WTC11 (cell line): ENCODE measurements at regions not wholly inside any gene's neighbourhood (a gene's known extent, or its start where the extent isn't known, plus 50 kb on each side); places are given as distances from the start of the nearest gene placed in this dataset.

ENCODE experiments used
- ATAC-seq: fragments of 200-7000 bp; cut with Tn5 transposase; 2 replicates; pipeline ENCODE4 v1.10.0; 2021; ENCODE audit warnings: mild to moderate bottlenecking, moderate library complexity
- CTCF ChIA-PET: fragments of 300-600 bp; sonication (Branson Sonifier 250); formaldehyde crosslinking; loops from one replicate; lab custom pipeline; 2021; ENCODE audit warnings: antibody characterized with exemption; lab: Charles Lee
- POLR2A ChIA-PET: fragments of 350-600 bp; sonication (Branson Sonifier 250); formaldehyde crosslinking; loops from one replicate; lab custom pipeline; 2021; ENCODE audit warnings: antibody characterized with exemption; lab: Charles Lee
- DNase-seq: peaks from one replicate; pipeline ENCODE4 v3.0.0; 2021; ENCODE audit warnings: low spot score
- H3K27ac Mint-ChIP-seq: 2 replicates; pipeline ENCODE4 v1.8.0; 2021; ENCODE audit warnings: mixed read lengths
- H3K27me3 Mint-ChIP-seq: 2 replicates; pipeline ENCODE4 v1.8.0; 2021; ENCODE audit warnings: low read depth, mild to moderate bottlenecking, moderate library complexity, mixed read lengths
- H3K36me3 Mint-ChIP-seq: 2 replicates; pipeline ENCODE4 v1.8.0; 2021; ENCODE audit warnings: mixed read lengths
- H3K4me1 Mint-ChIP-seq: 2 replicates; pipeline ENCODE4 v1.8.0; 2022; ENCODE audit warnings: mixed read lengths
- H3K4me3 Mint-ChIP-seq: 2 replicates; pipeline ENCODE4 v1.8.0; 2021; ENCODE audit warnings: mild to moderate bottlenecking, moderate library complexity, mixed read lengths
- H3K9me3 Mint-ChIP-seq: 2 replicates; pipeline ENCODE4 v1.8.0; 2021; ENCODE audit warnings: mixed read lengths
- ATF2 ChIP-seq: sonication (generic); formaldehyde crosslinking; IDR thresholded peaks from 2 replicates; pipeline ENCODE4 v1.8.1; 2022; ENCODE audit warnings: low read depth, missing genetic modification reagents, borderline replicate concordance
- ATF3 ChIP-seq: sonication (generic); formaldehyde crosslinking; conservative IDR thresholded peaks from 2 replicates; pipeline ENCODE4 v1.8.1; 2022; ENCODE audit warnings: mild to moderate bottlenecking, missing genetic modification reagents
- CREM ChIP-seq: sonication (generic); formaldehyde crosslinking; IDR thresholded peaks from 2 replicates; pipeline ENCODE4 v1.8.1; 2022; ENCODE audit warnings: mild to moderate bottlenecking, missing genetic modification reagents, moderate library complexity
- ERG ChIP-seq: fragments of 250-450 bp; sonication (Bioruptor Pico); IDR thresholded peaks from 2 replicates; pipeline ENCODE4 v1.8.0; 2021; ENCODE audit warnings: mild to moderate bottlenecking
- GABPB1 ChIP-seq: sonication (generic); formaldehyde crosslinking; IDR thresholded peaks from 2 replicates; pipeline ENCODE4 v1.8.1; 2023; ENCODE audit warnings: mild to moderate bottlenecking, missing genetic modification reagents
- GTF2I ChIP-seq: fragments of 250-450 bp; sonication (Bioruptor Pico); conservative IDR thresholded peaks from 2 replicates; pipeline ENCODE4 v1.4.0; 2021; ENCODE audit warnings: mild to moderate bottlenecking
- KAT7 ChIP-seq: sonication (generic); formaldehyde crosslinking; IDR thresholded peaks from 2 replicates; pipeline ENCODE4 v1.8.1; 2023; ENCODE audit warnings: missing genetic modification reagents, mild to moderate bottlenecking, borderline replicate concordance
- MAX ChIP-seq: sonication (generic); formaldehyde crosslinking; IDR thresholded peaks from 2 replicates; pipeline ENCODE4 v1.8.0; 2022; ENCODE audit warnings: mild to moderate bottlenecking, missing genetic modification reagents
- MXD4 ChIP-seq: fragments of 250-450 bp; sonication (Bioruptor Pico); IDR thresholded peaks from 2 replicates; pipeline ENCODE4 v1.8.0; 2021; ENCODE audit warnings: mild to moderate bottlenecking, moderate library complexity, borderline replicate concordance
- MYBL2 ChIP-seq: sonication (generic); formaldehyde crosslinking; IDR thresholded peaks from 2 replicates; pipeline ENCODE4 v1.8.1; 2023; ENCODE audit warnings: mild to moderate bottlenecking, moderate library complexity, missing genetic modification reagents
- PRDM15 ChIP-seq: sonication (generic); formaldehyde crosslinking; IDR thresholded peaks from 2 replicates; pipeline ENCODE4 v1.8.0; 2022; ENCODE audit warnings: missing genetic modification reagents
- SOX15 ChIP-seq: fragments of 250-450 bp; sonication (Bioruptor Pico); IDR thresholded peaks from 2 replicates; pipeline ENCODE4 v1.9.0; 2021; ENCODE audit warnings: mild to moderate bottlenecking
- TCF7 ChIP-seq: sonication (generic); formaldehyde crosslinking; IDR thresholded peaks from 2 replicates; pipeline ENCODE4 v1.8.0; 2022; ENCODE audit warnings: mild to moderate bottlenecking, low read depth, missing genetic modification reagents, moderate library complexity
- TEAD4 ChIP-seq: sonication (generic); formaldehyde crosslinking; IDR thresholded peaks from 2 replicates; pipeline ENCODE4 v1.8.0; 2022; ENCODE audit warnings: mild to moderate bottlenecking, missing genetic modification reagents
- ZNF232 ChIP-seq: sonication (generic); formaldehyde crosslinking; IDR thresholded peaks from 2 replicates; pipeline ENCODE4 v1.8.0; 2022; ENCODE audit warnings: mild to moderate bottlenecking, missing genetic modification reagents
- ZNF263 ChIP-seq: sonication (generic); formaldehyde crosslinking; IDR thresholded peaks from 2 replicates; pipeline ENCODE4 v1.8.1; 2022; ENCODE audit warnings: low read depth, mild to moderate bottlenecking, moderate library complexity, missing genetic modification reagents
- ZNF281 ChIP-seq: sonication (generic); formaldehyde crosslinking; IDR thresholded peaks from 2 replicates; pipeline ENCODE4 v1.8.0; 2023; ENCODE audit warnings: mild to moderate bottlenecking, missing genetic modification reagents
- ZNF396 ChIP-seq: fragments of 250-450 bp; sonication (Bioruptor Pico); IDR thresholded peaks from 2 replicates; pipeline ENCODE4 v1.8.0; 2021; ENCODE audit warnings: mild to moderate bottlenecking, moderate library complexity, borderline replicate concordance
- ZNF423 ChIP-seq: fragments of 250-450 bp; sonication (Bioruptor Pico); IDR thresholded peaks from 2 replicates; pipeline ENCODE4 v2.1.2; 2022; ENCODE audit warnings: mild to moderate bottlenecking, moderate library complexity
- ZSCAN18 ChIP-seq: fragments of 250-450 bp; sonication (Bioruptor Pico); IDR thresholded peaks from 2 replicates; pipeline ENCODE4 v2.1.2; 2022; ENCODE audit warnings: mild to moderate bottlenecking, moderate library complexity

GRCh38 chr1:198936371-198937083, 297.7 kb downstream of the PTPRC start:
- H3K27ac Mint-ChIP-seq = no peak overlapping the region; the same call in 1 of the 2 replicates
- ChIA-PET CTCF (interaction anchor here (1.5 kb wide), 1 partner anchor 176 kb away, joined by 7 read pairs; no protein-coding TSS in a partner anchor), POLR2A (no interaction called here)
- peaks cover 8% of the 10 kb centered on the region for H3K9me3 Mint-ChIP-seq
- peaks cover 28% of the 10 kb centered on the region for H3K4me1 Mint-ChIP-seq
- H3K36me3 Mint-ChIP-seq = no peaks in the 10 kb centered on the region
- TF ChIP-seq TCF7 (CRISPR knock-in tag) (no peak), MXD4 (CRISPR knock-in tag) (no peak), ERG (CRISPR knock-in tag) (no peak), MYBL2 (CRISPR knock-in tag) (no peak), ZNF396 (CRISPR knock-in tag) (no peak), TEAD4 (CRISPR knock-in tag) (no peak), GABPB1 (no peak), ATF3 (no peak), GTF2I (CRISPR knock-in tag) (no peak), ZNF423 (CRISPR knock-in tag) (no peak), KAT7 (no peak), CREM (CRISPR knock-in tag) (no peak), PRDM15 (no peak), ZNF281 (no peak), ZSCAN18 (CRISPR knock-in tag) (no peak), ATF2 (CRISPR knock-in tag) (no peak), MAX (CRISPR knock-in tag) (no peak), SOX15 (CRISPR knock-in tag) (no peak), ZNF232 (CRISPR knock-in tag) (no peak), ZNF263 (CRISPR knock-in tag) (no peak)
- no peaks in the 10 kb centered on the region for H3K27me3 Mint-ChIP-seq
- DNase-seq (no peak), ATAC-seq (no peak)
- peak overlapping the region; percentile 53 for H3K4me3 Mint-ChIP-seq
